SH-SY5Y (cell line): ENCODE measurements at regions not wholly inside any gene's neighbourhood (a gene's known extent, or its start where the extent isn't known, plus 50 kb on each side); places are given as distances from the start of the nearest gene placed in this dataset.

Source experiments
- GATA2 ChIP-seq: IDR thresholded peaks from 2 replicates; pipeline ENCODE4 v1.6.1; 2011; ENCODE audit warnings: mild to moderate bottlenecking, low read depth, low read length
- GATA3 ChIP-seq: IDR thresholded peaks from 2 replicates; pipeline ENCODE4 v1.6.1; 2011; ENCODE audit warnings: low read depth, mild to moderate bottlenecking, low read length, moderate library complexity

DNA sequence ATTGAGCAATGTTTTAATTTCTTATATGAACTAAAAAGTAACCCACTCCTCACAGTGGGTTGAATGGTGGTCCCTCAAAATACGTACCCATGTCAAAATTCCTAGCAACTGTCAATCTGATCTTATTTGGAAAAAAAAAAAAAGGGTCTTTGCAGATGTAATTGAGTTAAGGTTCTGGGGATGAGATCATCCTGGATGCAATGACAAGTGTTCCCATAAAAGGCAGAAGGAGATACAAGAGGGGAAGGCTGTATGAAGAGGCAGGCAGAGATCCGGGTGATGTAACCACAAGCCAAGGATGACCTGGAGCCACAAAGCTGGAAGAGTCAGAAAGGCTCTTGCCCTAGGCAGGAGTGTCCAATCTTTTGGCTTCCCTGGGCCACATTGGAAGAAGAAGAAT is 516.3 kb upstream of the MKI67 start:
- TF ChIP-seq GATA2, result no peak
- no peak for TF ChIP-seq GATA3
